ENCODE measurements at regions not wholly inside any gene's neighbourhood (a gene's known extent, or its start where the extent isn't known, plus 50 kb on each side); places are given as distances from the start of the nearest gene placed in this dataset.

GRCh38 chr10:9800571-9800970 lies 1217.1 kb upstream of the CELF2 start:
- TF ChIP-seq NR2F2 (IDR thresholded peaks at IDR 0.05), result no peak
- TF ChIP-seq CTCF (IDR thresholded peaks at IDR 0.05; ENCODE audit: low read depth, low read length, missing input control), result no peak
- TF ChIP-seq HNF4G (IDR thresholded peaks at IDR 0.05), result no peak
- TF ChIP-seq GABPA (IDR thresholded peaks at IDR 0.05 in 1 of 2, conservative IDR thresholded peaks at IDR 0.05 in 1 of 2), result no peak
- Histone ChIP-seq H3K4me3 (ENCODE audit: low read depth in 1 of 3, low read length in 3 of 3) (no peak overlapping the region), H3K9ac (ENCODE audit: low read depth in 1 of 2, low read length in 2 of 2) (no peak overlapping the region), H3K4me1 (ENCODE audit: control insufficient read depth in 4 of 4, insufficient read depth in 4 of 4, low read length in 3 of 4) (no peaks in the 10 kb centered on the region), H3K9me3 (ENCODE audit: control insufficient read depth in 4 of 4, low read length in 3 of 4) (no peaks in the 10 kb centered on the region), H3K36me3 (ENCODE audit: control insufficient read depth in 4 of 4, insufficient read depth in 3 of 4, low read depth in 1 of 4, low read length in 3 of 4) (no peaks in the 10 kb centered on the region), H3K27me3 (ENCODE audit: control insufficient read depth in 4 of 4, insufficient read depth in 4 of 4, low read length in 3 of 4) (no peaks in the 10 kb centered on the region), H3K27ac (ENCODE audit: low read depth in 1 of 2, low read length in 2 of 2) (no peak overlapping the region)
- no peak for DNase-seq (ENCODE audit: low spot score)
- 68% methylated on average over 2 of the region's 2 CpGs for WGBS

- DNase-seq (ENCODE audit: low spot score), result no peak
- no peak overlapping the region for H3K9ac ChIP-seq (ENCODE audit: low read depth in 1 of 2, low read length in 2 of 2)
- H3K27ac ChIP-seq (ENCODE audit: low read depth in 1 of 2, low read length in 2 of 2), result no peak overlapping the region
- no peaks in the 10 kb centered on the region for H3K27me3 ChIP-seq (ENCODE audit: control insufficient read depth in 4 of 4, insufficient read depth in 4 of 4, low read length in 3 of 4)
- TF ChIP-seq GABPA (IDR thresholded peaks at IDR 0.05 in 1 of 2, conservative IDR thresholded peaks at IDR 0.05 in 1 of 2), result no peak
- no peak for TF ChIP-seq JUND (IDR thresholded peaks at IDR 0.05)
- no peak for TF ChIP-seq YY1 (IDR thresholded peaks at IDR 0.05)
- TF ChIP-seq FOXA2 (IDR thresholded peaks at IDR 0.05), result no peak
- no peak for TF ChIP-seq ATF3 (IDR thresholded peaks at IDR 0.05)
- TF ChIP-seq RAD21 (IDR thresholded peaks at IDR 0.05), result no peak
- TF ChIP-seq MAX (IDR thresholded peaks at IDR 0.05), result no peak
- no peak for TF ChIP-seq HNF4A (conservative IDR thresholded peaks at IDR 0.05)
- TF ChIP-seq CTCF (IDR thresholded peaks at IDR 0.05; ENCODE audit: low read depth, low read length, missing input control), result no peak
- TF ChIP-seq SP1 (IDR thresholded peaks at IDR 0.05), result no peak
- TF ChIP-seq RXRA (IDR thresholded peaks at IDR 0.05), result no peak
- no peak for TF ChIP-seq EGR1 (IDR thresholded peaks at IDR 0.05; ENCODE audit: low read depth in 2 of 2)
- no peak for TF ChIP-seq NR2F2 (IDR thresholded peaks at IDR 0.05)
- no peak for TF ChIP-seq ZBTB33 (IDR thresholded peaks at IDR 0.05)
- TF ChIP-seq FOXA1 (IDR thresholded peaks at IDR 0.05), result no peak
- no peak for TF ChIP-seq TAF1 (conservative IDR thresholded peaks at IDR 0.05)
- WGBS, result 29% methylated on average over 4 of the region's 4 CpGs
- H3K36me3 ChIP-seq (ENCODE audit: control insufficient read depth in 4 of 4, insufficient read depth in 3 of 4, low read depth in 1 of 4, low read length in 3 of 4), result no peaks in the 10 kb centered on the region
- no peaks in the 10 kb centered on the region for H3K4me1 ChIP-seq (ENCODE audit: control insufficient read depth in 4 of 4, insufficient read depth in 4 of 4, low read length in 3 of 4)
- H3K4me3 ChIP-seq (ENCODE audit: low read depth in 1 of 3, low read length in 3 of 3), result no peak overlapping the region
- no peaks in the 10 kb centered on the region for H3K9me3 ChIP-seq (ENCODE audit: control insufficient read depth in 4 of 4, low read length in 3 of 4)
These were observed 1209.8 kb upstream of the CELF2 start for GRCh38 chr10:9807846-9808245.
